Ammon's horn (tissue), 1 donor: ENCODE measurements at regions not wholly inside any gene's neighbourhood (a gene's known extent, or its start where the extent isn't known, plus 50 kb on each side); places are given as distances from the start of the nearest gene placed in this dataset.
"Not testable (repeated sequence)": the region's sequence is repeated elsewhere in the genome, so short reads cannot be mapped to it uniquely, and the experiment has no call there.

Experiments used
- DNase-seq: peaks from one replicate; pipeline ENCODE4 v3.0.0-alpha.2; 2016; ENCODE audit warnings: low spot score

GRCh38 chr10:37733822-37734221 lies 123.6 kb downstream of the ZNF248 start:
- no peak for DNase-seq

DNA sequence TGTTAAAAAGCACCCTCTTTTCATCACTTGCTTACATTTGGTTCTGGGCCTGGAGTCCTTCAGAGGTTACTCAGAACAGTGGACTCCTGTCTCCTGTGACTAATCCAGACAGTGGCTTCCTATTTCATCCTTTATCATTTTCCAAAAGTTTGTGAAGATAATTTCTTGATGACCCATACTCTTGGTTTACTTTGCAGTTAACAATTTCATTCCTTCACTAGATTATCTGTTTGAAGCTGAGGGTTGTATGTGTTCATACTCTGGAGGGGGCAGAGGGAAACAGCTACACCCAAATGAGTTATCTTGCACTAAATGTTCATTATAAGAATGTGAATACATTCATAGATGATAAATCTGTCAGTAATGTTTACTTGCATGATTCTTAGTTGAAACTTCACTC lies 124.7 kb downstream of the ZNF248 start:
- no peak for DNase-seq

DNA sequence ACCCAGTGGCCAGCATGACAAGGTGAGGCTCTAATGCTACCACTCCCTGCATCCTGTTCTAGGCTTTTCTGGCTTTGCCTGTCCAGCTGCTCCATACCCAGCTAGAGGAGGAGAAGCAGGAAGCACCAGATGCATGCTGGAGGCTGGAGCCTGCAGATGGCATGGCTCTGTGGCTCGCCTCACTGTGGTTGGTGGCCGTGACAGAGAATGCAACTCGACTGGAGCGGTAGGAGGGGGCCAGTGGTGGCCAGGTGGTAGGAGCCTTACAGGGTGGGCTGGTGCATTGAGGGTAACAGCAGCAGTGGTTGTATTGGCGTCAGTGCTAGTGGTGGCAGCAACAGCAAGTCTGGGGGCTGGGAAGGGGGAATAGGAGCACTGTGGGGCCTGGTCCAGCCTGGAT lies 128.6 kb downstream of the ZNF248 start:
- no peak for DNase-seq

DNA sequence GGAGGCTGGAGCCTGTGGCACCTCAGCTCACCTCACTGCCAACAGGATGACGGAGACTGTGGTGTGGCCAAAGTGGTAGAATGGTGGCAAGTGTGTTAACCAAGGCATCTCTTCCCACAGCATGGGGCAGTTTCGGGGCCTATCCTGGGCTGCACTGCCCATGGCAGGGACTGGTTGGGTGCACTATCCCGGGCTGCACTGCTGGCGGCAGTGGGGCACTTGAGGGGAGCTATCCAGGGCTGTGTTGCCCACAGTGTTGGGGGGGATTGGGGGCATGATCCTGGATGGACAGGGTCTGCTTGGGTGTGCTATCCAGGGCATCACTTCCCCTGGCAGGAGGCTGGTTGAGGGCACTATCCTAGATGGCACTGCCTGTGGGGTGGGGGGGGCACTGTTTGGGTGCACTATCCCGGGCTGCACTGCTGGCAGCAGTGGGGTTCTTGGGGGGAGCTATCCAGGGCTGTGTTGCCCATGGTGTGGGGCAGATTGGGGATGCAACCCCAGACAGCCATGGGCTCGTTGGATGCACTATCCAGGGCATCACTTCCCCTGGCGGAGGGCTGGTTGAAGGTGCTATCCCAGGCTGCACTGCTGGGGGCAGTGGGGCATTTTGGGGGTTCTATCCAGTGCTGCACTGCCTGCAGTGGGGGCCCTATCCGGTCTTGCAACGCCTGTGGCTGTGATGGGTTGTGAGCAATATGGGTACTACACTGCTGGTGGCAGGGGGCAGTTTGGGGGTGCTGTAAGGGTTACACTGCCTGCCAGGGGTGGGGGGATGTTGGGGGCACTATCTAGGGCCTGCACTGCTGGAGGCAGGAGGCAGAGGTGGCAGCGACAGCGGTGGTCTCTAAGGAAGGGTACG lies 129.7 kb downstream of the ZNF248 start:
- DNase-seq: no peak

DNA sequence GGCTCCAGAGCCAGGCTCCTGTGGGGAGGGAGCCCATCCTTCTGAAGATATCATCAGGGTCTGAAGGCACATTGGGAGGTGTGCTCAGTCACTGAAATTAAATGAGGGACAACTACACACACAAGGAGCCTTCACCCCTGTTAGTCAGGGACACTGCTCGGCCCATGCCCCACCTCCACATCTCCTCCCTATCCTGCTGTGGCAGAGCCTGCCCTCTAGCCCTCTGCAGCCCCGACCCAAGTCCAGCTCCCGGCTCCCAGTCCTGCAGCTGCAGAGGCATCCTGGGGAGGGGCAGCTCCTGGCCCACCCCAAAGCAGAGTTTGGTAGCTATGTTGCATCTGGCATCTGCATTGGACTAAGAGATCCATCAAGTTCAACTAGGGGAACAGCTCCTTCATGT lies 136.3 kb downstream of the ZNF248 start:
- DNase-seq: no peak

- DNase-seq: not testable (repeated sequence)
These were observed 139.3 kb downstream of the ZNF248 start for GRCh38 chr10:37718060-37718459.

DNA sequence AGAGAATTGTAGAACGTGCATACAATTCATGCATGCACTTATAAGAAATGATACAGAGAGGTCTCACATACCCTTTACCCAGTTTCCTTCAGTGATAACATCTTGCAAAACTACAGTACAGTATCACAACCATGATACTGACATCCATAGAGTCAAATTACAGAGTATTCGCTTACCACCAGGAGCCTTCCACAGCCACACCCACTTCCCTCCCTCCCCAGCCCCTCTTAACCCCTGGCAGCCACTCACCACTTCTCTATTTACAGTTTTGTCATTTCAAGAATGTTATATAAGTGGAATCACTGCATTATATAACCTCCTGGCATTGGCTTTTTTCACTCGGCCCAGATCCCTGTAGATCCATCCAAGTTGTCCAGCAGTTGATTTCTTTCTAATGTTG lies 143.8 kb downstream of the ZNF248 start:
- DNase-seq: no peak

- no peak for DNase-seq
These were observed 144.3 kb downstream of the ZNF248 start for GRCh38 chr10:37713132-37713501.

DNA sequence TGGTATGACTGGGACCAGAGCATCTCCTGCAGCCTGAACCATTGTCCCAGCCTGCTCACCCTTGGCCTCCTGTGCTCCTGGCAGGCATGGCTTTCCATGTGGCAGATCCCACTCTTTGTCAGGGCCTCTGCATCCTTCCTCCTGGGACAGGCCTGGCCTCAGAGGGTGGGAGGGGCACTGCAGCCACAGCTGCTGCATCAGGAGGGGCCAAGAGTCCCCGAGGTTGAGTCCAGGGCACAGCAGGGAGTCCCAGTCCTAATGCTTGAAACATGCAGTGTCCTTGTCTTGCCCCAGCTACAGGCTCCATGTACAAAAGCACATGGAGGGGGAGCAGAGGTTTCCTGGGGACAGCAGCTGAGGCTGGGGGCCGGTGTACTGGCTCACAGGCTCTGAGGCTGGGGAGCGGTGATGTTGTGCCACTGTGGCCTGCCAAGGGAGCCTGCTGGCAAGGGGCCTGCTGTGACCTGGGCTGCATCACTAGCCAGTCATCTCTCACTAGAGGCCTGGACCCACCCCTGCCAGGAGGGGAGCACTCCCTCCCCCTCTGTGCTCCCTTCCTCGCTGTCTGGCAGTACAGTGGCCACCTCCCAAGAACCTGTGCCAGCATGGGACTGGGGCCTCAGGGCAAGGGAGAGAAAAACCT lies 144.8 kb downstream of the ZNF248 start:
- no peak for DNase-seq

- DNase-seq: no peak
These were observed 145.6 kb downstream of the ZNF248 start for GRCh38 chr10:37711617-37712488.

GRCh38 chr10:37710831-37711616 lies 146.4 kb downstream of the ZNF248 start:
- no peak for DNase-seq

DNA sequence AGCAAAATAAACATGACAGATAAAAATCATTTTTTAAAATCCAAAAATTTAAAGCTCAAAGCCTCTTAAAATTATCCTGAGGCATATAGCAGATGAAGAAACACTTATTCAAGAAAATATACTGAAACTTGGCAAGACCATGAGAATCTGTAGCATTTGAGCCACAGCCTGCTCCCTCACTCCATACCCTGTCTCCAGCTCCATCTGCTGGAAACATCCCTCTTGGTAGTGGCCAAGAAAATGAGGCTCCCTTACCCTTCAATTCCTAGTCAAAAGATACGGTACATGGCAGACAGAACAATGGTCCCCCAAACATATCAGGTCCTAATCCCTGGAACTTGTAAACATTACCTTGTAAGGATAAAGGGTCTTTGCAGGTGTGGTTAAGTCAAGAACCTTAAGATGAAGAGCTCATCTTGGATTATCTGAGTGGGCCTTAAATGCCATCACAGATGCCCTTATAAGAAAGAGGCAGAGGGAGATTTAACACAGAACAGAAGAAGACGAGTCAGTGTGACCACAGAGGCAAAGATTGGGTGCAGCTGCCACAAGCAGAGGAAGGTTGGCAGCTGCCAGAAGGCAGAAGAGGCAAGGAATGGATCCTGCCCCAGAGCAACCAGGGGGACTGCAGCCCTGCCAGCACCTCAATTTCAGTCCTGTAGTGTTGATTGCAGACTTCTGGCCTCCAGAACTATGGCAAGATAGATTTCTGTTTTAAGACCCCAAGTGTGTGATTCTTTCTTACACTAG lies 149.4 kb downstream of the ZNF248 start:
- no peak for DNase-seq

GRCh38 chr10:37704566-37704965 lies 152.8 kb downstream of the ZNF248 start:
- no peak for DNase-seq

DNA sequence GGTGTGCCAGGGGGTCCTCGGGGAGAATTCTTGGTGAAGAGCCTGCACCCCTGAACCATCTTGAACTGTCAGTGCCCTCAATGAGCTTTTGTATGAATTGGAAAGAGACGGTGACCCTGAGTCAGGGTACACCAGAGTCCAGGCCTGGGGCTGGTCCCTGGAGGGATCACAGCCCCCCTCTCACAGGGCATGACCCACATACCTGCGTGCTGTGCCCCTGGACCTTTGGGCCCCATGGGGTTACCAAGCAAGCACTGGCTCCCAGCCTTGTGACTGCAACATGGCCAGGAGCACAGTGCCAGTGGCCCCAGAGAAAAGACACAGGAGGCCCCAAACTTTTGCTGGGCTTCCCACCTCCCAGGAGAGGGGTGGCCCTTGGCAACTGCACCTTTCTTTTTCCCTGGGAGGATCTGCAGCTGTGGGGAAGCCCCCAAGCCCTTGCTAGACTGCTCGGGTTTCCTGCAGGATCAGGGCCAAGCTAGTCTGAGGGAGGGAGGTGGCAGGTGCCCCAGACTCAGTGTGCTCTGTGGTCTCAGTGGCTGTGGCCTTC lies 153.5 kb downstream of the ZNF248 start:
- DNase-seq: no peak

DNA sequence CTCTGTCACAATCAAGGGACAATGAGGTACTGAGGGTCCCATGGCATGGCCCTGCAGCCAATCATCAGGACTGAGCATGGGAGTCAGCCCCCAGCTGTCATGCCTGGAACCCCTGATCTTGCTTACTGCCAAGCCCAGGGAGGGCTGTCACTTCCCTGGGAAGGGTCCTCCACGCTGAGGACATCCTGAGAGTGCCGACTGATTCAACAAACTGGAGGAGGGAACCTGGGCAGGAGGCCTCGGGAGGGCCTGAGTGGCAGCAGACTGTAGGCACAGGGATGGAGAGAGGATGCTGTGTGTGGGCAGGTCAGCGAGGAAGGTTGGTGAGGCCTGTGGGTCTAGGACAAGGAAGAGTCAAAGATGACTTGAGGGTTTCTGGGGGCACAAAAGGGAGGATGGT lies 154.3 kb downstream of the ZNF248 start:
- DNase-seq: no peak

DNA sequence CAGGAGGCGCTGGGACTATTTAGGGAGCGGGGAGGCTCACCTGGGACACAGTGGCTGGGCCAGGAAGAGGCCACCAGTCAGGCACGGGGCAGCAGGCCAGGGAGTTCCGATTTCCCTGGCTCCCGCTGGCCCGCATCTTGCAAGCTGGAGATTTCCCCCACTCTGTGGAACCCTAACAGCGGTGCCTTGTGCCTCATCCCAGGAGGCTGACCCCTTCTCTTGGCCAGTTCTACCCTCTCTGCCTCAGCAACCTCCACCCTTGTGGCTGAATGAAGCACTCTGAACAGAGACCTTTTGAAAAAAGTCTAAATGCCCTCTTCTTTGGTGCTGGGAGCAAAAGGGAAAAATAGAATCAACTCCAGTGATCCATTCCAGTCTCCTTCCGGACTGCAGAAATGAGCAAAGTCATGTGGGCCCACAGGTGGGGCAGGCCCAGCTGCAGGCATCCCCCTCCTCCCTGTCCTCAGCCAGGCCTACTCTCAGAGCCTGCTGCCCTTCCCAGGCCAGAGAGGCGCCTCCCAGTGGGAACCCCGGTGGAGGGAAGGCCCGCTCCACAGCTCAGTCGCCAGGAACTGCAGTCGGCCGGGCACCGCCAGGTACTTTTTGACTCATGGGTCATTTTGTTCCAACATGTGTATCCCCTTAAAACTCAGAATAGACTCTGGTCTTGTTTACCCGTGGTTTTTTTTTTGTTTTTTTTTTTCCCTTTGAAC lies 155.5 kb downstream of the ZNF248 start:
- DNase-seq: no peak

DNA sequence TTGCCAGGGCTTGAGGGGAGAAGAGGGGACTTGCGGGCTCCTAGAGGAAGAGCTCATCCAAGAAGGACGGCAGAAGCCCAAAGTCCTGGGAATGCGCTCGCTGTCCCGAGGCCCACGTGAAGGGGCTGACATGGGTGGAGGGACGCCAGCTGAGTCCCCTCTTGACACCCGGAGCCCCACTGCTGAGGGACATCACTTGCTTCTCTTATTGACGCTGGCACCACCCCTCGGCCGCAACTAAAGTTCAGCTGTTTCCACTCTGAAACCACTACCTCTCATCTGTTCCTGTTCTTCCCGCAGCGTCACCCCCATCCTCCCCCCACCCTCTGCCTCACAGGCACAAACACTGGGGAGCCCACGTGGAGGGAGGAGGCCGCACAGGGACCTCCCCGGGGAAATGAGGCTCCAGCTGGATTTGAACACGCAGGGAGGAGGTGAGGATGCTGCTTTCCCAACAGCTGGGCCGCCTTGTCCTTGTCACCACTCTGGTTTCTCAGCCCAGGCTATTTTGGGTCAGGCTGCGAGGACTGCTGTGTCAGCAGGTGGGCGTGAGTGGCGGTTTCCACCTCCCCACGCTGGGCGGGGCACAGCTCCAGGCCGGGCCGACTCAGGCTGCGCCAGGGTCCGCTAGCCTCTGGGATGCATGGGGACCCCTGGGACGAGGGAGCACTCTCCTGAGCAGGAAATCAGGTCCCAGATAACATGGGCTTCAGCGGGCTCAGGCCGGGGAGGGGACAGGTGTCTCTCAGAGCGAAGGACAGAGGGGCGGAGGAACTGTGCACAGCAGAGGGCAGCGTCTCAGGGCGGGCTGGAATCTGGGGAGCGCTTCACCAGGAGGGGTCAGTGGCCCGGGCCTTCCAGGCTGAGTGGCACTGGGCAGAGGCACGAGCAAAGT lies 156.3 kb downstream of the ZNF248 start:
- no peak for DNase-seq

DNA sequence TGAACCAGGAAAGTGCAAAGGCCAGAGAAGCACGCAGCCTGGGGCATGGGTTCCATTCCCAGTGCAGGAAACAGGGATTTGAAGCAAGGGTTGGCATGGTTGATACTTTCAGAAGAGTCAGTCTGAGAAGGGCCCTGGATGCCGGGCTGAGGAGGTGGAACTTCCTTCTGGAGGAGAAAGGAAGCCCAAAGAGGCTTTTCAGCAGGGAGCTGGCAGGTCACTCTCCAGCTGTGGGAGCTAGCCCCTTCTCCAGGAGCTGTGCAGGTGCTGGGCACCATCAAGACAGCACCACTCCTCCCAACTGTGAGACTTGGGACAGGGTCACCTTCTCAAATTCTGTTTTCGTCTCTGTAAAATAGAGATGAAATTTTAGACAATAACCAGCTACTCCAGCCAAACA lies 169.8 kb downstream of the ZNF248 start:
- no peak for DNase-seq
